Esophagus (tissue), 2 donors: ENCODE measurements at regions not wholly inside any gene's neighbourhood (a gene's known extent, or its start where the extent isn't known, plus 50 kb on each side); places are given as distances from the start of the nearest gene placed in this dataset.

ENCODE experiments used
- H3K27ac ChIP-seq, 2 donors: one replicate each; pipeline ENCODE4 v1.5.1; 2013; ENCODE audit warnings: low read depth in 2 of 2, mild to moderate bottlenecking in 2 of 2, inconsistent platforms in 1 of 2, low read length in 1 of 2, moderate library complexity in 1 of 2
- H3K27me3 ChIP-seq, 2 donors: one replicate each; pipeline ENCODE4 v1.6.1; 2013; ENCODE audit warnings: low read length in 2 of 2, control low read depth in 1 of 2, mild to moderate bottlenecking in 1 of 2; ENCODE audit not compliant: insufficient read depth in 2 of 2, control insufficient read depth in 1 of 2
- H3K36me3 ChIP-seq, 2 donors: one replicate each; pipeline ENCODE4 v1.6.1; 2013; ENCODE audit warnings: low read length in 1 of 2; ENCODE audit not compliant: control insufficient read depth in 2 of 2, insufficient read depth in 2 of 2
- H3K4me1 ChIP-seq, 2 donors: one replicate each; pipeline ENCODE4 v1.6.1; 2013; ENCODE audit warnings: low read length in 1 of 2; ENCODE audit not compliant: control insufficient read depth in 2 of 2, insufficient read depth in 2 of 2
- H3K4me3 ChIP-seq, 2 donors: one replicate each; pipeline ENCODE4 v1.5.1; 2013; ENCODE audit warnings: low read length in 2 of 2, mild to moderate bottlenecking in 2 of 2, low read depth in 1 of 2, moderate library complexity in 1 of 2
- H3K9me3 ChIP-seq, 2 donors: one replicate each; pipeline ENCODE4 v1.6.1; 2013; ENCODE audit warnings: mild to moderate bottlenecking in 2 of 2, low read depth in 1 of 2, low read length in 1 of 2, moderate library complexity in 1 of 2; ENCODE audit not compliant: control insufficient read depth in 2 of 2, insufficient read depth in 1 of 2
- WGBS, 2 donors: extraction: QIAGEN DNeasy Blood & Tissue Kit; methylation state at CpG; one replicate each; pipeline ENCODE4 v1.1.7; 2013; 5-methylcytosine and 5-hydroxymethylcytosine counted together
- donor health status: healthy with polysubstance abuse.
- donor health status: Bipolar disorder and iron deficiency.

DNA sequence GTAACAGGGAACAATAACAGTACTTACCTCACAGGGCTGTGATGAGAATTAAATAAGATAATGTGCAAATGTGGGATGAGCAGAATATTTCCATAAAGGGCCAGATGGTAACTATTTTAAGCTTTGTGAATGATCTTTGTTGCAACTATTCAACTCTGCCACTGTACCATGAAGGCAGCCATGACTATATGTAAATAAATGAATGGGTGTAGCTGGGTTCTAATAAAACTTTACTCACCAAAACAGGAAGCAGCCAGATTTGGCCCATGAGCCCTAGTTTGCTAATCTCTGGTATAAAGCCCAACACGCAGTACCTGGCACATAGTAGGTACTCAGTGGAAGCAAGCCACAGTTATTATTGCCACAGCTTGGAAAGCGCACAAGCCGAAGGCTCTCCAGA, 362.7 kb upstream of the PROK2 start:
- WGBS, 2 donors: 85 to 88% methylated on average over 3 of the region's 3 CpGs
- H3K36me3 ChIP-seq: no peaks in the 10 kb centered on the region
- peaks cover 2 to 3% of the 10 kb centered on the region in 2 donors for H3K4me1 ChIP-seq
- no peak overlapping the region for H3K4me3 ChIP-seq
- peaks cover 0 to 3% of the 10 kb centered on the region in 2 donors for H3K9me3 ChIP-seq
- H3K27ac ChIP-seq: no peak overlapping the region
- no peaks in the 10 kb centered on the region for H3K27me3 ChIP-seq

DNA sequence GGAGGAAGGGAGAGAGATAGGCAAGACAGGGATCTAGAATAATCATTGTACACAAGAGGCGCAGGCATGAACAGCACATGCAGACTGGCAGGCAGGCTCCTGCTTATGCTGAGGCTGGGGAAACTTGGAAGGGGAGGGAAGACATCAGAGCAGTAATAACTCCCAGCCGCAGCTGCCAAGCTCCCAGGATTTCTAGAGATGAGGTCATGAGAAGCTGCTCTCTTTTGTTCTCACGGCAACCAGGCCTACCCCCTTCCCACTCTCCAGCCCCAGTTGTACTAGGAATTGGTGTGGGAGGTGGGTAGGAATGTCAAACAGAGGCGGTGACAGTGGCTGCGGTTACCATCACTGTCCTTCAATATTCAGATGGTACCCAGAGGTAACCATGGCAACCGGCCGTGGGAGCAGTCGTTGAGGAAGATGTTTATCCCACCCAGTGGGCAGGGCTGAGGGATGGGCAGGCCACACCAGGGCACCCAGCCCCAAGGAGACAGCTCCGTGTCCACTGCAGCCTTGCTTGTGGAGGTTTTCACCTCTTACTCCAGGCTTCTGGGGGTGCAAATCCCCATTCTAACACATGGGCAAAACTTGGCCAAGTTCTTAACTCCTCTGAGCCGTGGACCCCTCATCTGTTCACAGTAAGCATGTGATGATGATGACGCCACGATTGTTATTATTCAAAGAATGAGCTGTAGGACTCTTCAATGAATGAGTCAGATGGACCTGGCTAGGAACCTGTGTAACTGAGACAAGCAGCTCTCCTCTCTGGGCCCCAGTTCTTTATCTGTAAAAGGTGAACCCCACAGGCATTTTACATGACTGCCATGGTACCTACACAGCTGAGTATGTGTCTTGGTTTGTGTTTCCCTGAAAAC, 360.8 kb upstream of the PROK2 start:
- Histone ChIP-seq H3K4me1 (no peaks in the 10 kb centered on the region), H3K27ac (no peak overlapping the region), H3K27me3 (no peaks in the 10 kb centered on the region), H3K4me3 (no peak overlapping the region), H3K36me3 (no peaks in the 10 kb centered on the region), H3K9me3 (peaks cover 0 to 3% of the 10 kb centered on the region in 2 donors)
- 68 to 71% methylated on average over 12 of the region's 12 CpGs for WGBS, 2 donors

DNA sequence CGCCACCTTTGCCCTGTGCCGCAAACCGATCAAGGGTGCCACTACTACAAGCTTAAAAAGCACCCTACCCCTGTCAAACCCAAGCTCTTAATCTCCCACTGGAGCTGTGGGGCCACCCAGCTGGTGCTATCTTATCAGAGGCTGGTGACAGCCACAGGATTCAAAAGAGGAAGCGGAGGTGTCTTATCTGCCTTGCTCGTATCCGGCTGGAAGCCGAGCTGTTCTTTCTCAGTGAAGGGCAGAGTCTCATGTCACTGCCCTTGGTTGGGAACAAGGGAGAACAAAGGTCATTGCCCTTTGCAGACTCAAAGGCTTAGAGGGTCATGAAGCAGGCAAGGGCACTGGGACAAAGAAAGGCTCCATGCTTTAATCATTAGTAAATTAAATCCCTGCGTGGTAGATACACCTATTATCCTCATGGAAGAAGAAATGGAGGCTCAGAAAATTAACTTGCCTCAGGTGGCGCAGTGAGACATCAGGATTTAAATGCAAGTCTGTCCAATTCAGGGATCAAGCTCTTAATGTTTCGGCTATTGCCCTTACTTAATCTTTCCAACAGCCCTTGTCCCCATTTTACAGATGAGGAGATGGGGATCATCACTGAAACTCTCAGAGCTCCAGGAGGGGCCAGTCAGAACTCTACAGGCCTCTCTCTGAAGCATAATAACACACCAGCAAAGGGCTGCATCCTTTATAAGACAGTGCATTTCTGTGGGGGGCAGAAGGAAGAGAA, 360.0 kb upstream of the PROK2 start:
- no peak overlapping the region for H3K4me3 ChIP-seq
- H3K36me3 ChIP-seq: no peaks in the 10 kb centered on the region
- H3K27ac ChIP-seq: no peak overlapping the region
- 56 to 73% methylated on average over 10 of the region's 10 CpGs for WGBS, 2 donors
- peaks cover 0 to 3% of the 10 kb centered on the region in 2 donors for H3K9me3 ChIP-seq
- no peaks in the 10 kb centered on the region for H3K4me1 ChIP-seq
- no peaks in the 10 kb centered on the region for H3K27me3 ChIP-seq

DNA sequence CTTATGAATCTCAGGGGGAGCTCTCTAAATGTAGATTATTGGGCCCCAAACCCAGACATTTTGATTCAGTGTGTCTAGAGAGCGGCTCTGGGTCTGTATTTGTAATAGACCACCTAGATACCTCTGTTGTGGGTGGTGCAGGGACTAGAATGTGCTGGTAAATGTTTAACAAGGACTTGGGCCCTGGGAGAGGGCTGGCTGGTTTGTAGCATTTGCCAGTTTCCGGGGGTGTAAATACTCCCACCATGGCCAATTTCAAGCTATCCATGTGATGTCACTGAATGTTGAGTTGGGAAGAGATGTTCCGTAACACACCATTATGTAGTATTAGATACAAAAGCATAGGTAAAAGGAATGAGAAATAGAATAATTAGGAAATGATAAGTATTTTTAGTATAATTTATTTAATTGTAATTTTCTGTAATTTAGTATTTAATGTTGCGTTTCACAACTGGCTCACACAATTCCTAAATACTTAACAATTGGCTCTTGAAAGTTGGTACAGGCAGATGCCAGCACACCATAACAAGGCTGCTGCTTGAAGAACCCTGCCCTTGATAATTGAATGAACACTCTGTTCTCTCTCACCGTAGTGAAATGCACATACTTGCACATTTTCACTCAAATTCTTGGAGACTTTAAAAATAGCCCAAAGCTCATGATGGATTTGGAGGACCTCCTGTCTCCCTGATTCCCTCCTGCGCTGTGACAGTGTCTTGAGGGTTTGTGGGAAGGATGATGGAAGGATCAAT, 359.2 kb upstream of the PROK2 start:
- Histone ChIP-seq H3K27me3 (no peaks in the 10 kb centered on the region), H3K4me1 (no peaks in the 10 kb centered on the region), H3K36me3 (no peaks in the 10 kb centered on the region), H3K4me3 (no peak overlapping the region), H3K9me3 (peaks cover 0 to 3% of the 10 kb centered on the region in 2 donors), H3K27ac (no peak overlapping the region)
- 70 to 73% methylated on average over 6 of the region's 6 CpGs for WGBS, 2 donors

DNA sequence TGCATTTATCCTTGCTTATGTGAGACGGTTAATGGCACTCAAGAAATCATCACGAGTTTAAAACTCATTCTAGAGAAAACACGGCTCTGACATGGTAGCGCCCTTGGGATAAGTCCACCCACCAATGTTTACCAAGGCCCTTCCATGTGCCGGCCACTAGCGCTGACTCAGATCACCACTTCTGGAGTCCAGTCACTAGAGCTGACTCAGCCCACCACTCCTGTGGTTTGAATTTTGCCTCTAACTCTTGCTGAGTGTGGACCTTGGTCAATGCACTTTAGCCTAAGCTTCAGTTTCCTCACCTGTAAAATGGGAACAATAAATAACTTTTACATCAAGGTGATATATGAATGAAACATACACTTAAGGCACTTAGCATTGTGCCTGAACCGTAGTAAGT, 358.4 kb upstream of the PROK2 start:
- no peak overlapping the region for H3K4me3 ChIP-seq
- no peaks in the 10 kb centered on the region for H3K36me3 ChIP-seq
- WGBS, 2 donors: 92 to 94% methylated on average over 7 of the region's 7 CpGs
- no peak overlapping the region for H3K27ac ChIP-seq
- H3K9me3 ChIP-seq: no peaks in the 10 kb centered on the region
- H3K4me1 ChIP-seq: no peaks in the 10 kb centered on the region
- no peaks in the 10 kb centered on the region for H3K27me3 ChIP-seq

DNA sequence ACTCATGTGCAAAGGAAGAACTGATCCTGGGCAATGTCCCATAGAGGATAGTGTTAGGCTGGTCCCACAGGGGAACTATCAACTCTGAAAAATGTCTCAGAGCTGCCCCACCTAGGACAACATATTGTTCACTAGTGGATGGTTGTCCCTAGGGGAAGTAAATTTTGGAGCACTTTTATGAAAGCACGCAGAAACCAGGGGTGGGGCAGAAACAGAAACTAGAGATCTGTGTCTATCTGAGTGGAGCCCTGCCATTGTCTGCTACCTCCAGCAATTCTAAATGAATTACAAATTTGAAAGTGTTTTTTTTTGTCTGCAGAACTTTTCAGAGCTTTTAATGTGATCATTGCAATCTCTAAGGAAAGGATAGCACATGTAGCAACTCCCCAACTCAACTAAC, 357.1 kb upstream of the PROK2 start:
- Histone ChIP-seq H3K36me3 (no peaks in the 10 kb centered on the region), H3K9me3 (no peaks in the 10 kb centered on the region), H3K4me1 (no peaks in the 10 kb centered on the region), H3K4me3 (no peak overlapping the region), H3K27me3 (no peaks in the 10 kb centered on the region), H3K27ac (no peak overlapping the region)
- WGBS, 2 donors: 57 to 70% methylated on average over 1 of the region's 1 CpG

DNA sequence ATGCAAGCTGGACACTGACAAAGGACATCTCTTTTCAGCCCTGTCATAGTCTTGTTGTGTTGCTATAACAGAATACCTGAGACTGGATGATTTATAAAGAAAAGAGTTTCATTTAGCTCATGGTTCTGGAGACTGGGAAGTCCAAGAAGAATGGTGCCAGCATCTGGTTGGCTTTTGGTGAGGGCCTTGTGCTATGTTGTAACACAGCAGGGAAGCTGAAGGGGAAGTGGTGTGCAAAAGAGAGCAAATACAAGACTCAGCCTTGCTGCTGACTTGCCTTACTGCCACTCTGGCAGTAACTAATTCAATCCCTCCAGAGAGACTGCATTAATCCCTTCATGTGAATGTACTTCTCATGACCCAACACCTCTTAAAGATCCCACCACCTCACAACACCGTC, 356.3 kb upstream of the PROK2 start:
- Histone ChIP-seq H3K4me3 (no peak overlapping the region), H3K4me1 (no peaks in the 10 kb centered on the region), H3K27me3 (no peaks in the 10 kb centered on the region), H3K27ac (no peak overlapping the region), H3K36me3 (no peaks in the 10 kb centered on the region), H3K9me3 (no peaks in the 10 kb centered on the region)
- WGBS, 2 donors: 86 to 89% methylated on average over 1 of the region's 1 CpG

DNA sequence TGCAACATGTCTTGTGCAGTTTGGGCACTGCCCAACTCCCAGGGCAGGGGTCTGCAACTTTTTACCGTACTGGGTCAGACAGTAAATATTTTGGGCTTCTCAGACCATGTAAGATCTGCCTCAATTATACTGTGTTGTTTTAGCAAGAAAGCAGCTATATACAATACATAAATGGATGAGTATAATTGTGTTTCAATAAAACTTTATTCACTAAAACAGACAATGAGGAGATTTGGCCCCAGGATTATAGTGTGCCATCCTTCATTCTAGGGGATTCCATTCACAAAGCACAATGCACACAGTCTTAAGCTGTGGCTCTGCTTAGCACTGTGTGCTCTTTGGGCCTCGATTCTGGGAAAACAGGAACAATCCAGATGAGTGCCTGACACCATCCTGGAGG, 354.4 kb upstream of the PROK2 start:
- 93 to 94% methylated on average over 2 of the region's 2 CpGs for WGBS, 2 donors
- H3K4me1 ChIP-seq: no peaks in the 10 kb centered on the region
- H3K4me3 ChIP-seq: no peak overlapping the region
- no peaks in the 10 kb centered on the region for H3K27me3 ChIP-seq
- H3K9me3 ChIP-seq: no peaks in the 10 kb centered on the region
- H3K27ac ChIP-seq: no peak overlapping the region
- H3K36me3 ChIP-seq: no peaks in the 10 kb centered on the region
